ENCODE measurements at regions not wholly inside any gene's neighbourhood (a gene's known extent, or its start where the extent isn't known, plus 50 kb on each side); places are given as distances from the start of the nearest gene placed in this dataset.

- TF ChIP-seq CTCF (IDR thresholded peaks at IDR 0.05) (no peak), ZFX (IDR thresholded peaks at IDR 0.05; ENCODE audit: borderline replicate concordance) (no peak)
Measured at GRCh38 chr2:77720115-77720514, 197.9 kb upstream of the LRRTM4 start.
